GM12873 (cell line): ENCODE measurements at regions not wholly inside any gene's neighbourhood (a gene's known extent, or its start where the extent isn't known, plus 50 kb on each side); places are given as distances from the start of the nearest gene placed in this dataset.
A peak's percentile ranks its signal among the peaks of the same experiment; 100 is the strongest.

ENCODE experiments used
- TF ChIP-seq, protein P1 (sequence below): IDR thresholded peaks from 2 replicates; pipeline ENCODE4 v1.5.1; 2012; ENCODE audit warnings: low read depth, mild to moderate bottlenecking, moderate library complexity, low read length, control low read depth; ENCODE audit not compliant: insufficient read depth; ENCODE audit errors: missing control alignments

DNA sequence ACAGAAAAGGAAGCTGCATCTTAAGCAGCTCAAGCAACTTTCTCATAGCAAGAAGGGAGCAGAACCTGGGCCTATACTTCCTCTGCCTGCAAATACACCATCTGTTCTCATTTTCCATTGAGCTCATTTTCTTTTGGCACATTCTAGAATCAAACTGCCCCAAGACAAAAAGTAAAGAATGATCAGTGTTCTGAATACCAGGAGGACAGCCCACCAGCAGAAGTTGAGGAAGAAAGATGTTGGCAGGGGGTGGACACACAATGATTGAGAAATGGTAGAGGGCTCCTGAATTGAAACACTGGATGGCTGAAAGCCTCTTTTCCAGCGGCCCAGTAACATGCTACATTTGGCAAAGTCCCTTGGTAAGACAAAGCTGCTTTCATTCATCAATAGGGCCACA is 171.8 kb downstream of the MED10 start:
- TF ChIP-seq, protein P1, sequence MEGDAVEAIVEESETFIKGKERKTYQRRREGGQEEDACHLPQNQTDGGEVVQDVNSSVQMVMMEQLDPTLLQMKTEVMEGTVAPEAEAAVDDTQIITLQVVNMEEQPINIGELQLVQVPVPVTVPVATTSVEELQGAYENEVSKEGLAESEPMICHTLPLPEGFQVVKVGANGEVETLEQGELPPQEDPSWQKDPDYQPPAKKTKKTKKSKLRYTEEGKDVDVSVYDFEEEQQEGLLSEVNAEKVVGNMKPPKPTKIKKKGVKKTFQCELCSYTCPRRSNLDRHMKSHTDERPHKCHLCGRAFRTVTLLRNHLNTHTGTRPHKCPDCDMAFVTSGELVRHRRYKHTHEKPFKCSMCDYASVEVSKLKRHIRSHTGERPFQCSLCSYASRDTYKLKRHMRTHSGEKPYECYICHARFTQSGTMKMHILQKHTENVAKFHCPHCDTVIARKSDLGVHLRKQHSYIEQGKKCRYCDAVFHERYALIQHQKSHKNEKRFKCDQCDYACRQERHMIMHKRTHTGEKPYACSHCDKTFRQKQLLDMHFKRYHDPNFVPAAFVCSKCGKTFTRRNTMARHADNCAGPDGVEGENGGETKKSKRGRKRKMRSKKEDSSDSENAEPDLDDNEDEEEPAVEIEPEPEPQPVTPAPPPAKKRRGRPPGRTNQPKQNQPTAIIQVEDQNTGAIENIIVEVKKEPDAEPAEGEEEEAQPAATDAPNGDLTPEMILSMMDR: no peak

DNA sequence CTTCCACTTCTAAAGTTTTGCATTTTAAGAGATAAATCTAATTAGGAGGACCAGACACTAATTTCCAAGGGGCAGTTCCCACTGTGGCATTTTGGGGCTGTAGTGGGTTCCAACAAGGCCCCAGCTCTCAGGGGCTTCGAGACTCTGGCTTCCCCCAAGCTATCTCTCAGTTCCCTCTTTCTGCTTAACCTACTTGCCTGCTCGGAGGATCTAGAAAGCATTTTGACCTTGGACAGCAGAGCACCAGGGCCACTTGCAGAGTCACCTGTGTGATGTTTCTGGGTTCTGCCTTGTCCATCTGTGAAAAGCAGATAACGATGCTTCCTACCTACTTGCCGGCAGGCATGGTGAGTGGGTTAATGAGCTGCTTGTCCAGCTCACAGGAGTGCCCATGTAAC is 175.4 kb downstream of the MED10 start:
- TF ChIP-seq, protein P1: no peak

DNA sequence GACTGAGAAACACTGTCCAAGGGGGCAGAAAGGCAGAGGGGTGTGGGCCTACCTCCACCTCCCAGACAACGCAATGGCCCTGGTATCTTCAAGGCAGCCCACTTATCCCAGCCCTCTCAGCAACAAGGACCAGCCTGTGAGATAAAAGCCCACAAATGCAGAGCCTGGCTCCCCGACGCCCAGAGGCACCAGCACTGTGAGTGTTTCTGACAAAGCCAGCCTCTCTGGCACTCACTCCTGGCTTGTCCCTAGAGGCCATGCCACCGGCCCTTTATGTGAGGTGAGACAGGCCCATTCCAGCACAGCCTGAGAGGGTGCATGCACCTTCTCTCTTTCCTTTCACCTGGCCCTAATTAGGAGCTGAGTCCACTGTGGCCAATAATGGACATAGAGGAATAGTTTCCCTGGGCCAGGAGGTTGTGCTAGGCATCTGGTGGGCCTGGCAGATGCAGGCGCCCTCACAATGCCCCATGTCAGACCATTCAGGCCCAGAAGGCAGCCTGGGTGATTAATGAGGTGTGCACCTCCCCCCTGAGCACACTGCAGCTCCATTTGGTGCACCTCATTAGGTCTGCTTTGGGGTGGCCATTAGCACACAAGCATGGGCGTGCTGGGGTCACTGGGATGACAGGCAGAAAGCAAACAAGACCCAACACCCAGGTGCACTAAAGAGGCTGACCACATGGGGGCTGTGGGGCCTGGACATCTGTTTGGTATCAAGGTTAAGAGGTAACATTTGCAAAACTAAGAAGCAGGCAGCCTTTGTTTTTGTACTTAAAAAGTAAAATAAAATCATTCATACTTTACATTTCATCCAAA is 176.0 kb downstream of the MED10 start:
- TF ChIP-seq, protein P1: peak; percentile 40

DNA sequence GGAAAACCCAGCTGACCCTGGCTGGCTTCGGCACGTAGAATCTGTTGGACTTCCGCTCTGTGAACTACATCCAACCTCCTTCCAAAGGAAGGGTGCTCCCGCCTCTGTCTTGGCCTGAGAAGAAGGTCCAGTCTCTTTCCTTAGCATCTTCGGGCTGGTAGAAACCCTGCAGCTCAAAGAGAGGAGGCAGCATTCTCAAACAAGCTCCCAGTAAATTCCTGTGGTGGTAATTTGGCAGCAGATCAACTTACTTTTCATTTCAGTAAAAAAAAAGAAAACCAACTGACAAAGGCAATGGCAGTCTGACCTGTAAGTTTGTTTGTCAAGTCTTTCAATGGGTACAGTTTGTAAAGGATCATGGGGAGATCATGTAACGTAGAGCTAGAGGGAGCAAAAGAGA is 176.7 kb downstream of the MED10 start:
- TF ChIP-seq, protein P1: no peak

DNA sequence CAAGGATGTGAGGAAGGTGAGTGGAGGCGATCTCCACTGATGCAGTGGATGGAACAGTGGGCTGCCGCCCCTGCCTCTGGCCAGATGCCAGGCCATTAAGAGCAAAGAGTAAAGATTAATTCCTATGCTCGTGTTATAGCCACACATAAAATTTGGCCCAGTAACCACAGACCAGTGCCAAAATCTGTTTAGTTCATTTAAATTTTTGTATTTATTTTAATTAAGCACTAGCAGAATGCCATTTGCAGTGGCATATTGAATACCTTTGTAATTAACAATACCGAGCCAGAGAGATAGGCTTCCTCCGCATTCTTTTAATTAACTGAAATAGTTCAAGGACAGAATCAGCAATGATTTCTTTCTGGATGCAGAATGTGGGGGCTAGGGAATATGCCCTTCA is 179.8 kb downstream of the MED10 start:
- TF ChIP-seq, protein P1: no peak

DNA sequence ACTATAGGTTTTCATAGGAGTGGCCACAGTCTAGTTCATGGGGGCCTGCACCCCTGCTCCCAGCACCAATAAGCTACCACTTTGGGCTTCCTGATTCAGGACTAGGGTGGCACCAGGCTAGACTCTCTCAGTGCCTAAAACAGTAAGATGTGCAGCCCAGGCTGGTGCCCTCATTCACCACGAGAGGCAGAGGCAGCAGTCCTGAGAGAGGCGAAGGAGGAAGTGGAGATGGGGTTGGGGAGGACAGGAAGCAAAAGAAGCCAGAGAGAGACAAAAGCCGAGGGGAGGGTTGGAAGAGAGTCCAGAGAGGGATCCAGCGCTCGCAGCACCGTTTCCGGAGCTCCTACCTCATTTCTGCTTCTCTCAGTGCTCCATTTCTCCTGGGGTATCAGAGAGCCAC is 180.9 kb downstream of the MED10 start:
- TF ChIP-seq, protein P1: no peak

DNA sequence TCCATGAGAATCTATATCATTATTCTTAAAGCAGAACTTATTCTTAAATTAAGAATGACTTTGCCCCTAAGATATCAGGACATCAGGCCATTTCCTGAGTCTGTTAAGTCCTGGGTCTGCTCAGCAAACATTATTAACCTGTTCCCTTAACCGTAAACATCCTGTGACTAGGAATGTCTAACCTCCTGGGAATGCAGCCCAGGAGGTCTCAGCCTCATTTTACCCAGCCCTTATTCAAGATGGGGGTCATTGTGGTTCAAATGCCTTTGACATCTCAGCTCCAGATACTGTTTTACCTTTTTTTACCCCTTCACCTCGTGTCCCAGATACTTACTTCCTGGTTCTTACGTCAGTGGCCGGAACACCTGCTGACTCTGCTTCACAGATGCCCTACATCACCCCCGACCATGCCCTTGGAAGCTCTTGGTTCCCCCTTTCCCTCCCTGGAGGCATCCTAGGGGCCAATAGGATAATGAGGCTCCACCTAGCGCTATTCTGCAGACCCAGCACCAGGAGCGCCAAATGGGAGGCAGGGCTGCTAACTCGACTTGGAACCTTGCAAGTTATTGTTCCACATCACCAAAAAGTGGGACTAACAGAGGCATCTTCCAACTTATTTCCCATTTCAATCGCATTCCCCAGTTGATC is 182.5 kb downstream of the MED10 start:
- TF ChIP-seq, protein P1: no peak
